ENCODE measurements at regions not wholly inside any gene's neighbourhood (a gene's known extent, or its start where the extent isn't known, plus 50 kb on each side); places are given as distances from the start of the nearest gene placed in this dataset.
A peak's percentile ranks its signal among the peaks of the same experiment; 100 is the strongest.

GRCh38 chr7:88565401-88565800 is 194.1 kb upstream of the ZNF804B start:
- TF ChIP-seq TEAD4 (IDR thresholded peaks at IDR 0.05), result no peak
- no peak for TF ChIP-seq TCF12 (IDR thresholded peaks at IDR 0.05; ENCODE audit: low read depth)
- no peak for TF ChIP-seq YY1 (IDR thresholded peaks at IDR 0.05; ENCODE audit: low read depth)
- no peak for TF ChIP-seq RAD21 (IDR thresholded peaks at IDR 0.05; ENCODE audit: low read depth)
- TF ChIP-seq NFIC (IDR thresholded peaks at IDR 0.05), result no peak
- no peak for TF ChIP-seq EGR1 (IDR thresholded peaks at IDR 0.05)
- TF ChIP-seq FOXM1 (IDR thresholded peaks at IDR 0.05; ENCODE audit: borderline replicate concordance, low read depth), result no peak
- no peak for TF ChIP-seq CREB1 (IDR thresholded peaks at IDR 0.05; ENCODE audit: low read depth)
- no peak for TF ChIP-seq USF1 (IDR thresholded peaks at IDR 0.05)
- TF ChIP-seq EP300 (IDR thresholded peaks at IDR 0.05; ENCODE audit: borderline replicate concordance), result no peak
- no peak for TF ChIP-seq CEBPB (IDR thresholded peaks at IDR 0.05)
- no peak for TF ChIP-seq TAF1 (IDR thresholded peaks at IDR 0.05; ENCODE audit: low read depth)
- no peak for TF ChIP-seq ZBTB7A (IDR thresholded peaks at IDR 0.05; ENCODE audit: low read depth)
- no peak for TF ChIP-seq REST (IDR thresholded peaks at IDR 0.05; ENCODE audit: low read depth)
- TF ChIP-seq MAX (IDR thresholded peaks at IDR 0.05), result no peak

GRCh38 chr7:88548399-88548798 is 211.1 kb upstream of the ZNF804B start:
- TF ChIP-seq RAD21 (IDR thresholded peaks at IDR 0.05; ENCODE audit: low read depth) (no peak), EGR1 (IDR thresholded peaks at IDR 0.05) (no peak), TEAD4 (IDR thresholded peaks at IDR 0.05) (no peak), ZBTB7A (IDR thresholded peaks at IDR 0.05; ENCODE audit: low read depth) (no peak), REST (IDR thresholded peaks at IDR 0.05; ENCODE audit: low read depth) (no peak), TCF12 (IDR thresholded peaks at IDR 0.05; ENCODE audit: low read depth) (no peak), EP300 (IDR thresholded peaks at IDR 0.05; ENCODE audit: borderline replicate concordance) (no peak), CREB1 (IDR thresholded peaks at IDR 0.05; ENCODE audit: low read depth) (no peak), NFIC (IDR thresholded peaks at IDR 0.05) (no peak), TAF1 (IDR thresholded peaks at IDR 0.05; ENCODE audit: low read depth) (no peak), FOXM1 (IDR thresholded peaks at IDR 0.05; ENCODE audit: borderline replicate concordance, low read depth) (no peak), YY1 (IDR thresholded peaks at IDR 0.05; ENCODE audit: low read depth) (no peak), CEBPB (IDR thresholded peaks at IDR 0.05) (no peak), USF1 (IDR thresholded peaks at IDR 0.05) (no peak), MAX (IDR thresholded peaks at IDR 0.05) (no peak)

GRCh38 chr7:88546808-88547207 is 212.7 kb upstream of the ZNF804B start:
- peak; percentile 88 for TF ChIP-seq RAD21 (IDR thresholded peaks at IDR 0.05; ENCODE audit: low read depth)
- TF ChIP-seq EGR1 (IDR thresholded peaks at IDR 0.05), result no peak

- TF ChIP-seq USF1 (IDR thresholded peaks at IDR 0.05) (no peak), EP300 (IDR thresholded peaks at IDR 0.05; ENCODE audit: borderline replicate concordance) (no peak), TAF1 (IDR thresholded peaks at IDR 0.05; ENCODE audit: low read depth) (no peak), EGR1 (IDR thresholded peaks at IDR 0.05) (no peak), REST (IDR thresholded peaks at IDR 0.05; ENCODE audit: low read depth) (no peak), CEBPB (IDR thresholded peaks at IDR 0.05) (no peak), TCF12 (IDR thresholded peaks at IDR 0.05; ENCODE audit: low read depth) (no peak), ZBTB7A (IDR thresholded peaks at IDR 0.05; ENCODE audit: low read depth) (no peak), CREB1 (IDR thresholded peaks at IDR 0.05; ENCODE audit: low read depth) (no peak), RAD21 (IDR thresholded peaks at IDR 0.05; ENCODE audit: low read depth) (no peak), NFIC (IDR thresholded peaks at IDR 0.05) (no peak), MAX (IDR thresholded peaks at IDR 0.05) (no peak), TEAD4 (IDR thresholded peaks at IDR 0.05) (no peak), YY1 (IDR thresholded peaks at IDR 0.05; ENCODE audit: low read depth) (no peak), FOXM1 (IDR thresholded peaks at IDR 0.05; ENCODE audit: borderline replicate concordance, low read depth) (no peak)
Measured at GRCh38 chr7:88545663-88546062, 213.8 kb upstream of the ZNF804B start.
